Endodermal cell (in vitro differentiated cells): ENCODE measurements at regions not wholly inside any gene's neighbourhood (a gene's known extent, or its start where the extent isn't known, plus 50 kb on each side); places are given as distances from the start of the nearest gene placed in this dataset.

Source experiments
- DNase-seq: peaks from one replicate; pipeline ENCODE4 v3.0.0-alpha.2; 2017
- H3K27ac ChIP-seq: 2 replicates; pipeline ENCODE4 v1.5.1; 2013; ENCODE audit warnings: mild to moderate bottlenecking, low read depth, low read length, moderate library complexity
- H3K27me3 ChIP-seq: 2 replicates; pipeline ENCODE4 v1.6.1; 2013; ENCODE audit warnings: mild to moderate bottlenecking, low read length, moderate library complexity; ENCODE audit not compliant: insufficient read depth, control insufficient read depth, poor library complexity, severe bottlenecking
- H3K36me3 ChIP-seq: 2 replicates; pipeline ENCODE4 v1.7.0; 2013; ENCODE audit warnings: mild to moderate bottlenecking, low read length, moderate library complexity; ENCODE audit not compliant: control insufficient read depth, insufficient read depth
- H3K4me1 ChIP-seq: one replicate; pipeline ENCODE4 v1.7.0; 2013; ENCODE audit warnings: low read length; ENCODE audit not compliant: control insufficient read depth, insufficient read depth
- H3K4me3 ChIP-seq: 2 replicates; pipeline ENCODE4 v1.5.1; 2013; ENCODE audit warnings: mild to moderate bottlenecking, low read length, moderate library complexity
- H3K9ac ChIP-seq: 2 replicates; pipeline ENCODE4 v1.6.1; 2013; ENCODE audit warnings: mild to moderate bottlenecking, low read length, moderate library complexity; ENCODE audit not compliant: poor library complexity, severe bottlenecking; ENCODE audit errors: extremely low read depth
- H3K9me3 ChIP-seq: 2 replicates; pipeline ENCODE4 v1.6.1; 2013; ENCODE audit warnings: mild to moderate bottlenecking, low read length, moderate library complexity; ENCODE audit not compliant: control insufficient read depth
- H3K27ac Mint-ChIP-seq: 2 replicates; pipeline ENCODE4 v1.8.0; 2020; ENCODE audit warnings: mixed read lengths
- H3K27me3 Mint-ChIP-seq: 2 replicates; pipeline ENCODE4 v1.8.0; 2021; ENCODE audit warnings: mild to moderate bottlenecking, mixed read lengths; ENCODE audit not compliant: insufficient read depth
- H3K36me3 Mint-ChIP-seq: 2 replicates; pipeline ENCODE4 v1.8.0; 2020; ENCODE audit warnings: low read depth, mixed read lengths
- H3K4me1 Mint-ChIP-seq: 2 replicates; pipeline ENCODE4 v1.8.0; 2020; ENCODE audit warnings: mixed read lengths
- H3K4me3 Mint-ChIP-seq: 2 replicates; pipeline ENCODE4 v1.8.0; 2020; ENCODE audit warnings: mild to moderate bottlenecking, moderate library complexity, mixed read lengths
- H3K9me3 Mint-ChIP-seq: 2 replicates; pipeline ENCODE4 v1.8.0; 2020; ENCODE audit warnings: mild to moderate bottlenecking, mixed read lengths
- CTCF ChIP-seq: fragments of 200-600 bp; sonication (generic); conservative IDR thresholded peaks from 2 replicates; pipeline ENCODE4 v1.5.0; 2021; ENCODE audit warnings: antibody characterized with exemption, mild to moderate bottlenecking
- whole genome bisulfite sequencing, 2 experiments: methylation state at CpG; one replicate each; pipeline versions ENCODE4 v1.1.5 to v1.1.7; 2013; ENCODE audit warnings: missing lambda C conversion rate in 2 of 2, mixed read lengths in 1 of 2; ENCODE audit not compliant: insufficient coverage in 1 of 2, insufficient read length in 1 of 2; 5-methylcytosine and 5-hydroxymethylcytosine counted together

- no peaks in the 10 kb centered on the region for H3K9me3 Mint-ChIP-seq
- Histone ChIP-seq H3K9ac (no peak overlapping the region), H3K27ac (no peak overlapping the region), H3K27me3 (no peaks in the 10 kb centered on the region), H3K4me3 (no peak overlapping the region), H3K4me1 (no peaks in the 10 kb centered on the region), H3K36me3 (no peaks in the 10 kb centered on the region), H3K9me3 (no peaks in the 10 kb centered on the region)
- H3K4me3 Mint-ChIP-seq: no peak overlapping the region
- no peak overlapping the region for H3K27ac Mint-ChIP-seq
- no peaks in the 10 kb centered on the region for H3K27me3 Mint-ChIP-seq
- 94 to 100% methylated on average over 4 to 6 of the region's 6 CpGs for WGBS, 2 experiments
- no peak for DNase-seq
- TF ChIP-seq CTCF: no peak
- peaks cover 2% of the 10 kb centered on the region for H3K4me1 Mint-ChIP-seq
- no peaks in the 10 kb centered on the region for H3K36me3 Mint-ChIP-seq
Observed at GRCh38 chr7:68399991-68400590, 1198.2 kb upstream of the AUTS2 start.

DNA sequence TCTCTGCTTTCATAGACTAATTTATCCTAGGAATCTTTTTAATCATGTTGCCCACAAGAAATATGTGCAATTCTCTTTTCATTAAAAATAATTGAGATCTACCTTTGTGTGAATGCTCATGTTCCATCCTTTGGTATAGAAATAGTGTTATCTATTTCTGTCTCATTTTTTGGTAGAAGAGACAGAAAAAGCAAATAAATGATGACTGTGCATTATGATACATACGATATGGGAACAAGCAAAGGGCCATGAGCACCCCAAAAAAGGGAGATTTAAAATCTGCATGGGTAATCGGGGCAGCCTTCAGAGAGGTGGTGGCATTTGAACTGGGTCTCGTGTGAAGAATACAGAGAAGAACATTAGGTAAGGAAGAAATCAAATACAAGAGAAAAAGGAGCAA lies 1197.5 kb upstream of the AUTS2 start:
- Histone ChIP-seq H3K27me3 (no peaks in the 10 kb centered on the region), H3K27ac (no peak overlapping the region), H3K36me3 (no peaks in the 10 kb centered on the region), H3K4me3 (no peak overlapping the region), H3K9ac (no peak overlapping the region), H3K9me3 (no peaks in the 10 kb centered on the region), H3K4me1 (no peaks in the 10 kb centered on the region)
- H3K4me3 Mint-ChIP-seq: no peak overlapping the region
- no peaks in the 10 kb centered on the region for H3K9me3 Mint-ChIP-seq
- TF ChIP-seq CTCF: no peak
- H3K36me3 Mint-ChIP-seq: no peaks in the 10 kb centered on the region
- no peak for DNase-seq
- H3K4me1 Mint-ChIP-seq: peaks cover 2% of the 10 kb centered on the region
- WGBS, 2 experiments: 94% methylated on average over 3 of the region's 3 CpGs
- H3K27me3 Mint-ChIP-seq: no peaks in the 10 kb centered on the region
- no peak overlapping the region for H3K27ac Mint-ChIP-seq

GRCh38 chr7:68401313-68401712 lies 1197.0 kb upstream of the AUTS2 start:
- no peak for TF ChIP-seq CTCF
- WGBS, 2 experiments: 88 to 100% methylated on average over 1 to 2 of the region's 2 CpGs
- no peaks in the 10 kb centered on the region for H3K9me3 Mint-ChIP-seq

More at GRCh38 chr7:68401313-68401712, 1197.0 kb upstream of the AUTS2 start:
- Histone ChIP-seq H3K4me3 (no peak overlapping the region), H3K27ac (no peak overlapping the region), H3K4me1 (no peaks in the 10 kb centered on the region), H3K9ac (no peak overlapping the region), H3K9me3 (no peaks in the 10 kb centered on the region), H3K36me3 (no peaks in the 10 kb centered on the region), H3K27me3 (no peaks in the 10 kb centered on the region)
- H3K27ac Mint-ChIP-seq: no peak overlapping the region
- H3K4me1 Mint-ChIP-seq: peaks cover 2% of the 10 kb centered on the region
- no peak for DNase-seq
- H3K27me3 Mint-ChIP-seq: no peaks in the 10 kb centered on the region
- no peaks in the 10 kb centered on the region for H3K36me3 Mint-ChIP-seq
- no peak overlapping the region for H3K4me3 Mint-ChIP-seq
